ENCODE measurements at regions not wholly inside any gene's neighbourhood (a gene's known extent, or its start where the extent isn't known, plus 50 kb on each side); places are given as distances from the start of the nearest gene placed in this dataset.

- TF ChIP-seq EED (IDR thresholded peaks at IDR 0.05; ENCODE audit: low read depth) (no peak), WRNIP1 (IDR thresholded peaks at IDR 0.05; ENCODE audit: borderline replicate concordance, low read depth, low read length) (no peak), EZH2 (IDR thresholded peaks at IDR 0.05; ENCODE audit: borderline replicate concordance, control insufficient read depth, low read depth, low read length) (no peak)
- BruUV-seq (replicated peaks) = no TSS peak
- Histone ChIP-seq H3K9me3 (replicated peaks; ENCODE audit: control insufficient read depth, insufficient read depth, low read length) (no peaks in the 10 kb centered on the region), H4K20me1 (ENCODE audit: control insufficient read depth, insufficient read depth) (no peaks in the 10 kb centered on the region), H3K79me2 (ENCODE audit: control insufficient read depth, insufficient read depth, low read length) (no peaks in the 10 kb centered on the region), H3K4me3 (no peak overlapping the region), H2AFZ (ENCODE audit: control insufficient read depth, low read depth, low read length) (no peak overlapping the region), H3K27me3 (replicated peaks in 1 of 2; ENCODE audit: control insufficient read depth in 2 of 2, insufficient read depth in 2 of 2, low read length in 1 of 2) (no peaks in the 10 kb centered on the region), H3K9ac (ENCODE audit: control insufficient read depth, insufficient read depth, low read length) (no peak overlapping the region), H3K36me3 (ENCODE audit: control insufficient read depth in 2 of 2, insufficient read depth in 2 of 2, low read length in 1 of 2) (no peaks in the 10 kb centered on the region), H3K4me2 (ENCODE audit: control insufficient read depth, insufficient read depth) (no peak overlapping the region), H3K27ac (ENCODE audit: control insufficient read depth, insufficient read depth) (no peak overlapping the region), H3K4me1 (ENCODE audit: control insufficient read depth, insufficient read depth, low read length) (no peaks in the 10 kb centered on the region)
- ChIA-PET POLR2A (no interaction called here), SMC1A (ENCODE audit: uncharacterized antibody, unreplicated experiment) (no interaction called here), RAD21 (ENCODE audit: unreplicated experiment) (no interaction called here), CTCF (no interaction called here)
- WGBS (ENCODE audit: insufficient coverage, insufficient replicate concordance, low lambda C conversion rate, missing lambda C conversion rate) = 49% methylated on average over 3 of the region's 3 CpGs
- intact Hi-C loops (cut with micrococcal nuclease; ENCODE audit: unreplicated experiment) = no loop called here
- DNase-seq (ENCODE audit: low read depth, low spot score) (no peak), FAIRE-seq (no peak), ATAC-seq (no peak)
- in situ Hi-C loops (cut with MboI) = no loop called here
Observed at GRCh38 chr9:13770956-13771355, 491.5 kb upstream of the MPDZ start.

DNA sequence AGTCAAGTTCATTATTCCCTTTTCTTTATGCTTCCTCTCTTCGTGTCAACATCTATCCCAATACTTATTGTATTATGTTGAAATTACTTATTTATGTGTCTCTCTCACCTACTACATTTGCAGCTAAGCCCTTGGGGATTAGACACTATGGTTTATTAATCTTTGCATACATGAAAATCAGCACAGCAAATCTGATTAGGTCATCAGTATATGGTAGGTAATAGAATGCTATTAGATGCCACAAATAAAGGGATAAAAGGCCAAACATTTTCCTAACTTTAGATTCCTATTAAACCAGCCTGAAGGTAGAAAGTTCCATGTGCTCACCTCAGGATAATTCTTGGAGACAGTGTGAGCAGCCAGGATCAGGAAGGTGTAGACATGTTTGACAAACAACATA, 490.1 kb upstream of the MPDZ start:
- Histone ChIP-seq H3K36me3 (ENCODE audit: control insufficient read depth in 2 of 2, insufficient read depth in 2 of 2, low read length in 1 of 2) (no peaks in the 10 kb centered on the region), H3K4me2 (ENCODE audit: control insufficient read depth, insufficient read depth) (no peak overlapping the region), H3K79me2 (ENCODE audit: control insufficient read depth, insufficient read depth, low read length) (no peaks in the 10 kb centered on the region), H4K20me1 (ENCODE audit: control insufficient read depth, insufficient read depth) (no peaks in the 10 kb centered on the region), H2AFZ (ENCODE audit: control insufficient read depth, low read depth, low read length) (no peak overlapping the region), H3K4me1 (ENCODE audit: control insufficient read depth, insufficient read depth, low read length) (no peaks in the 10 kb centered on the region), H3K9me3 (replicated peaks; ENCODE audit: control insufficient read depth, insufficient read depth, low read length) (no peaks in the 10 kb centered on the region), H3K9ac (ENCODE audit: control insufficient read depth, insufficient read depth, low read length) (no peak overlapping the region), H3K27me3 (replicated peaks in 1 of 2; ENCODE audit: control insufficient read depth in 2 of 2, insufficient read depth in 2 of 2, low read length in 1 of 2) (no peaks in the 10 kb centered on the region), H3K4me3 (no peak overlapping the region), H3K27ac (ENCODE audit: control insufficient read depth, insufficient read depth) (no peak overlapping the region)
- intact Hi-C loops (cut with micrococcal nuclease; ENCODE audit: unreplicated experiment) = no loop called here
- CTCF ChIA-PET = no interaction called here
- SMC1A ChIA-PET (ENCODE audit: uncharacterized antibody, unreplicated experiment) = no interaction called here
- ATAC-seq (no peak), DNase-seq (ENCODE audit: low read depth, low spot score) (no peak), FAIRE-seq (no peak)
- in situ Hi-C loops (cut with MboI) = no loop called here
- BruUV-seq (replicated peaks) = no TSS peak
- POLR2A ChIA-PET = no interaction called here
- RAD21 ChIA-PET (ENCODE audit: unreplicated experiment) = no interaction called here
- 6% methylated on average over 1 of the region's 1 CpG for WGBS (ENCODE audit: insufficient coverage, insufficient replicate concordance, low lambda C conversion rate, missing lambda C conversion rate)
- TF ChIP-seq, protein P1, sequence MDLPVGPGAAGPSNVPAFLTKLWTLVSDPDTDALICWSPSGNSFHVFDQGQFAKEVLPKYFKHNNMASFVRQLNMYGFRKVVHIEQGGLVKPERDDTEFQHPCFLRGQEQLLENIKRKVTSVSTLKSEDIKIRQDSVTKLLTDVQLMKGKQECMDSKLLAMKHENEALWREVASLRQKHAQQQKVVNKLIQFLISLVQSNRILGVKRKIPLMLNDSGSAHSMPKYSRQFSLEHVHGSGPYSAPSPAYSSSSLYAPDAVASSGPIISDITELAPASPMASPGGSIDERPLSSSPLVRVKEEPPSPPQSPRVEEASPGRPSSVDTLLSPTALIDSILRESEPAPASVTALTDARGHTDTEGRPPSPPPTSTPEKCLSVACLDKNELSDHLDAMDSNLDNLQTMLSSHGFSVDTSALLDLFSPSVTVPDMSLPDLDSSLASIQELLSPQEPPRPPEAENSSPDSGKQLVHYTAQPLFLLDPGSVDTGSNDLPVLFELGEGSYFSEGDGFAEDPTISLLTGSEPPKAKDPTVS (IDR thresholded peaks at IDR 0.05; ENCODE audit: low read depth, low read length) = no peak
- no peak for TF ChIP-seq TCF7 (IDR thresholded peaks at IDR 0.05; ENCODE audit: borderline replicate concordance)
- TF ChIP-seq ZNF207 (IDR thresholded peaks at IDR 0.05; ENCODE audit: borderline replicate concordance) = no peak
- no peak for TF ChIP-seq RELB (IDR thresholded peaks at IDR 0.05; ENCODE audit: low read depth)
- no peak for TF ChIP-seq EZH2 (IDR thresholded peaks at IDR 0.05; ENCODE audit: borderline replicate concordance, control insufficient read depth, low read depth, low read length)
- no peak for TF ChIP-seq POLR2AphosphoS5 (IDR thresholded peaks at IDR 0.05; ENCODE audit: low read length)
- TF ChIP-seq, protein P2, sequence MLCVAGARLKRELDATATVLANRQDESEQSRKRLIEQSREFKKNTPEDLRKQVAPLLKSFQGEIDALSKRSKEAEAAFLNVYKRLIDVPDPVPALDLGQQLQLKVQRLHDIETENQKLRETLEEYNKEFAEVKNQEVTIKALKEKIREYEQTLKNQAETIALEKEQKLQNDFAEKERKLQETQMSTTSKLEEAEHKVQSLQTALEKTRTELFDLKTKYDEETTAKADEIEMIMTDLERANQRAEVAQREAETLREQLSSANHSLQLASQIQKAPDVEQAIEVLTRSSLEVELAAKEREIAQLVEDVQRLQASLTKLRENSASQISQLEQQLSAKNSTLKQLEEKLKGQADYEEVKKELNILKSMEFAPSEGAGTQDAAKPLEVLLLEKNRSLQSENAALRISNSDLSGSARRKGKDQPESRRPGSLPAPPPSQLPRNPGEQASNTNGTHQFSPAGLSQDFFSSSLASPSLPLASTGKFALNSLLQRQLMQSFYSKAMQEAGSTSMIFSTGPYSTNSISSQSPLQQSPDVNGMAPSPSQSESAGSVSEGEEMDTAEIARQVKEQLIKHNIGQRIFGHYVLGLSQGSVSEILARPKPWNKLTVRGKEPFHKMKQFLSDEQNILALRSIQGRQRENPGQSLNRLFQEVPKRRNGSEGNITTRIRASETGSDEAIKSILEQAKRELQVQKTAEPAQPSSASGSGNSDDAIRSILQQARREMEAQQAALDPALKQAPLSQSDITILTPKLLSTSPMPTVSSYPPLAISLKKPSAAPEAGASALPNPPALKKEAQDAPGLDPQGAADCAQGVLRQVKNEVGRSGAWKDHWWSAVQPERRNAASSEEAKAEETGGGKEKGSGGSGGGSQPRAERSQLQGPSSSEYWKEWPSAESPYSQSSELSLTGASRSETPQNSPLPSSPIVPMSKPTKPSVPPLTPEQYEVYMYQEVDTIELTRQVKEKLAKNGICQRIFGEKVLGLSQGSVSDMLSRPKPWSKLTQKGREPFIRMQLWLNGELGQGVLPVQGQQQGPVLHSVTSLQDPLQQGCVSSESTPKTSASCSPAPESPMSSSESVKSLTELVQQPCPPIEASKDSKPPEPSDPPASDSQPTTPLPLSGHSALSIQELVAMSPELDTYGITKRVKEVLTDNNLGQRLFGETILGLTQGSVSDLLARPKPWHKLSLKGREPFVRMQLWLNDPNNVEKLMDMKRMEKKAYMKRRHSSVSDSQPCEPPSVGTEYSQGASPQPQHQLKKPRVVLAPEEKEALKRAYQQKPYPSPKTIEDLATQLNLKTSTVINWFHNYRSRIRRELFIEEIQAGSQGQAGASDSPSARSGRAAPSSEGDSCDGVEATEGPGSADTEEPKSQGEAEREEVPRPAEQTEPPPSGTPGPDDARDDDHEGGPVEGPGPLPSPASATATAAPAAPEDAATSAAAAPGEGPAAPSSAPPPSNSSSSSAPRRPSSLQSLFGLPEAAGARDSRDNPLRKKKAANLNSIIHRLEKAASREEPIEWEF (IDR thresholded peaks at IDR 0.05; ENCODE audit: insufficient replicate concordance, low read depth, low read length) = no peak
- TF ChIP-seq NFIC (IDR thresholded peaks at IDR 0.05; ENCODE audit: low read depth, low read length) = no peak
